ENCODE measurements at regions not wholly inside any gene's neighbourhood (a gene's known extent, or its start where the extent isn't known, plus 50 kb on each side); places are given as distances from the start of the nearest gene placed in this dataset.

- no CpG with 5 or more reads among the region's 1 CpG for WGBS (ENCODE audit: insufficient coverage, low coverage, missing lambda C conversion rate)
- TF ChIP-seq TRIM25 (IDR thresholded peaks at IDR 0.05; ENCODE audit: borderline replicate concordance) (no peak), HDAC6 (IDR thresholded peaks at IDR 0.05; ENCODE audit: low read depth, low read length) (no peak), ZNF277 (CRISPR knock-in tag; IDR thresholded peaks at IDR 0.05; ENCODE audit: borderline replicate concordance) (no peak), CREB1 (IDR thresholded peaks at IDR 0.05) (no peak), CREB1 (CRISPR knock-in tag; IDR thresholded peaks at IDR 0.05) (no peak), PML (IDR thresholded peaks at IDR 0.05; ENCODE audit: low read length) (no peak), TFAM (CRISPR knock-in tag; conservative IDR thresholded peaks at IDR 0.05) (no peak), ZBTB5 (IDR thresholded peaks at IDR 0.05) (no peak), HNRNPLL (IDR thresholded peaks at IDR 0.05; ENCODE audit: low read depth, low read length, poor library complexity, severe bottlenecking) (no peak), SAFB (IDR thresholded peaks at IDR 0.05; ENCODE audit: borderline replicate concordance, low read depth, low read length) (no peak), FOXJ2 (tag; IDR thresholded peaks at IDR 0.05) (no peak), U2AF1 (optimal IDR thresholded peaks at IDR 0.05; ENCODE audit: low read depth, low read length) (no peak), CBX2 (IDR thresholded peaks at IDR 0.05; ENCODE audit: insufficient read depth, low read length, poor library complexity, severe bottlenecking) (no peak), SMAD4 (CRISPR knock-in tag; conservative IDR thresholded peaks at IDR 0.05) (no peak), SUPT5H (IDR thresholded peaks at IDR 0.05) (no peak), SMAD3 (CRISPR knock-in tag; conservative IDR thresholded peaks at IDR 0.05) (no peak), CBFB (CRISPR knock-in tag; IDR thresholded peaks at IDR 0.05) (no peak), ZKSCAN1 (IDR thresholded peaks at IDR 0.05; ENCODE audit: low read depth, low read length) (no peak), MTA2 (IDR thresholded peaks at IDR 0.05; ENCODE audit: low read depth) (no peak), ZNF449 (CRISPR knock-in tag; IDR thresholded peaks at IDR 0.05) (no peak)
Observed at GRCh38 chr14:46279776-46280175, 371.8 kb downstream of the RPL10L start.

More at GRCh38 chr14:46279776-46280175, 371.8 kb downstream of the RPL10L start:
- BruUV-seq (replicated peaks), result no TSS peak
- Histone ChIP-seq H3K79me2 (ENCODE audit: control insufficient read depth, insufficient read depth, low read length) (no peaks in the 10 kb centered on the region), H3K36me3 (ENCODE audit: control insufficient read depth, insufficient read depth, low read length) (no peaks in the 10 kb centered on the region), H3K9me1 (ENCODE audit: control insufficient read depth, insufficient read depth, low read length) (no peaks in the 10 kb centered on the region), H2AFZ (ENCODE audit: low read depth, low read length) (no peak overlapping the region), H3K27me3 (ENCODE audit: control insufficient read depth in 2 of 2, insufficient read depth in 2 of 2, low read length in 2 of 2) (no peaks in the 10 kb centered on the region), H3K9me3 (replicated peaks; ENCODE audit: control insufficient read depth, insufficient read depth, low read depth, low read length) (no peaks in the 10 kb centered on the region), H3K27ac (ENCODE audit: extremely low read depth, low read depth, low read length) (no peak overlapping the region), H3K4me2 (ENCODE audit: insufficient read depth, low read length) (no peak overlapping the region), H3K4me3 (no peak overlapping the region), H3K9ac (ENCODE audit: insufficient read depth in 1 of 2, low read depth in 2 of 2, low read length in 2 of 2) (no peak overlapping the region), H3K4me1 (replicated peaks in 1 of 2; ENCODE audit: control insufficient read depth in 2 of 2, insufficient read depth in 2 of 2, low read length in 2 of 2) (no peaks in the 10 kb centered on the region), H4K20me1 (replicated peaks; ENCODE audit: control insufficient read depth, insufficient read depth, low read length) (no peaks in the 10 kb centered on the region)
- ATAC-seq (no peak), FAIRE-seq (no peak), DNase-seq (ENCODE audit: extremely low read depth in 1 of 4, low spot score in 3 of 4) (no peak)
- ChIA-PET CTCF (ENCODE audit: low intra/inter-chr PET ratio) (no interaction called here), POLR2A (no interaction called here)
- in situ Hi-C loops (cut with MboI), result no loop called here
- intact Hi-C loops (cut with micrococcal nuclease), result no loop called here

Data from K562 (cell line).